ENCODE measurements at regions not wholly inside any gene's neighbourhood (a gene's known extent, or its start where the extent isn't known, plus 50 kb on each side); places are given as distances from the start of the nearest gene placed in this dataset.
"Not testable (repeated sequence)": the region's sequence is repeated elsewhere in the genome, so short reads cannot be mapped to it uniquely, and the experiment has no call there.

- Histone ChIP-seq H3F3A (ENCODE audit: insufficient read depth, low read length) (no peaks in the 10 kb centered on the region), H3K4me1 (ENCODE audit: insufficient read depth, low read length, severe bottlenecking) (no peaks in the 10 kb centered on the region), H3K9me3 (ENCODE audit: low read length) (no peaks in the 10 kb centered on the region), H3K4me2 (ENCODE audit: low read length) (no peak overlapping the region), H3K9me2 (ENCODE audit: low read depth, low read length) (no peaks in the 10 kb centered on the region), H3K27me3 (ENCODE audit: insufficient read depth, low read length) (no peaks in the 10 kb centered on the region), H4K20me1 (ENCODE audit: insufficient read depth, low read length) (no peaks in the 10 kb centered on the region), H3K79me2 (ENCODE audit: insufficient read depth, low read length) (no peaks in the 10 kb centered on the region), H3K4me3 (ENCODE audit: low read depth, low read length, poor library complexity, severe bottlenecking) (no peak overlapping the region), H2AFZ (ENCODE audit: low read length) (no peak overlapping the region), H3K9ac (ENCODE audit: low read length) (no peak overlapping the region), H3K36me3 (ENCODE audit: insufficient read depth, low read length) (no peaks in the 10 kb centered on the region), H3K27ac (ENCODE audit: low read depth, low read length, poor library complexity, severe bottlenecking) (no peak overlapping the region)
- TF ChIP-seq CTCF (IDR thresholded peaks at IDR 0.05; ENCODE audit: low read length) = no peak
- no peak for TF ChIP-seq EZH2 (IDR thresholded peaks at IDR 0.05; ENCODE audit: borderline replicate concordance, low read length)
Observed at GRCh38 chr9:31753756-31754155, 630.7 kb upstream of the ACO1 start.

- Histone ChIP-seq H3K36me3 (ENCODE audit: insufficient read depth, low read length) (no peaks in the 10 kb centered on the region), H3K4me1 (ENCODE audit: insufficient read depth, low read length, severe bottlenecking) (no peaks in the 10 kb centered on the region), H3K79me2 (ENCODE audit: insufficient read depth, low read length) (no peaks in the 10 kb centered on the region), H3K4me3 (ENCODE audit: low read depth, low read length, poor library complexity, severe bottlenecking) (no peak overlapping the region), H3K27me3 (ENCODE audit: insufficient read depth, low read length) (no peaks in the 10 kb centered on the region), H3K9me2 (ENCODE audit: low read depth, low read length) (no peaks in the 10 kb centered on the region), H3K9me3 (ENCODE audit: low read length) (no peaks in the 10 kb centered on the region), H4K20me1 (ENCODE audit: insufficient read depth, low read length) (no peaks in the 10 kb centered on the region), H2AFZ (ENCODE audit: low read length) (no peak overlapping the region), H3F3A (ENCODE audit: insufficient read depth, low read length) (no peaks in the 10 kb centered on the region), H3K4me2 (ENCODE audit: low read length) (no peak overlapping the region), H3K27ac (ENCODE audit: low read depth, low read length, poor library complexity, severe bottlenecking) (no peak overlapping the region), H3K9ac (ENCODE audit: low read length) (no peak overlapping the region)
- TF ChIP-seq EZH2 (IDR thresholded peaks at IDR 0.05; ENCODE audit: borderline replicate concordance, low read length) (no peak), CTCF (IDR thresholded peaks at IDR 0.05; ENCODE audit: low read length) (no peak)
Observed at GRCh38 chr9:31759703-31760102, 624.7 kb upstream of the ACO1 start.

GRCh38 chr9:31774021-31774420 lies 610.4 kb upstream of the ACO1 start:
- H3K9ac ChIP-seq (ENCODE audit: low read length); H3K4me3 ChIP-seq (ENCODE audit: low read depth, low read length, poor library complexity, severe bottlenecking); H3K9me3 ChIP-seq (ENCODE audit: low read length); H3F3A ChIP-seq (ENCODE audit: insufficient read depth, low read length); H3K36me3 ChIP-seq (ENCODE audit: insufficient read depth, low read length); H3K4me2 ChIP-seq (ENCODE audit: low read length); H3K27ac ChIP-seq (ENCODE audit: low read depth, low read length, poor library complexity, severe bottlenecking); H3K27me3 ChIP-seq (ENCODE audit: insufficient read depth, low read length); H2AFZ ChIP-seq (ENCODE audit: low read length); H3K4me1 ChIP-seq (ENCODE audit: insufficient read depth, low read length, severe bottlenecking); H3K9me2 ChIP-seq (ENCODE audit: low read depth, low read length); H3K79me2 ChIP-seq (ENCODE audit: insufficient read depth, low read length); H4K20me1 ChIP-seq (ENCODE audit: insufficient read depth, low read length): not testable (repeated sequence)

GRCh38 chr9:31774571-31774970 lies 609.9 kb upstream of the ACO1 start:
- Histone ChIP-seq H3K9ac (ENCODE audit: low read length) (no peak overlapping the region), H3K9me2 (ENCODE audit: low read depth, low read length) (no peaks in the 10 kb centered on the region), H3K27ac (ENCODE audit: low read depth, low read length, poor library complexity, severe bottlenecking) (no peak overlapping the region), H2AFZ (ENCODE audit: low read length) (no peak overlapping the region), H4K20me1 (ENCODE audit: insufficient read depth, low read length) (no peaks in the 10 kb centered on the region), H3K36me3 (ENCODE audit: insufficient read depth, low read length) (no peaks in the 10 kb centered on the region), H3K4me2 (ENCODE audit: low read length) (no peak overlapping the region), H3F3A (ENCODE audit: insufficient read depth, low read length) (no peaks in the 10 kb centered on the region), H3K4me1 (ENCODE audit: insufficient read depth, low read length, severe bottlenecking) (no peaks in the 10 kb centered on the region), H3K4me3 (ENCODE audit: low read depth, low read length, poor library complexity, severe bottlenecking) (no peak overlapping the region), H3K79me2 (ENCODE audit: insufficient read depth, low read length) (no peaks in the 10 kb centered on the region), H3K27me3 (ENCODE audit: insufficient read depth, low read length) (no peaks in the 10 kb centered on the region), H3K9me3 (ENCODE audit: low read length) (no peaks in the 10 kb centered on the region)
- no peak for TF ChIP-seq CTCF (IDR thresholded peaks at IDR 0.05; ENCODE audit: low read length)
